COLO829 (cell line): ENCODE measurements at regions not wholly inside any gene's neighbourhood (a gene's known extent, or its start where the extent isn't known, plus 50 kb on each side); places are given as distances from the start of the nearest gene placed in this dataset.
"Not testable (repeated sequence)": the region's sequence is repeated elsewhere in the genome, so short reads cannot be mapped to it uniquely, and the experiment has no call there.

Experiments used
- DNase-seq: peaks from one replicate; pipeline ENCODE4 v3.0.0; 2012; ENCODE audit warnings: low spot score

DNA sequence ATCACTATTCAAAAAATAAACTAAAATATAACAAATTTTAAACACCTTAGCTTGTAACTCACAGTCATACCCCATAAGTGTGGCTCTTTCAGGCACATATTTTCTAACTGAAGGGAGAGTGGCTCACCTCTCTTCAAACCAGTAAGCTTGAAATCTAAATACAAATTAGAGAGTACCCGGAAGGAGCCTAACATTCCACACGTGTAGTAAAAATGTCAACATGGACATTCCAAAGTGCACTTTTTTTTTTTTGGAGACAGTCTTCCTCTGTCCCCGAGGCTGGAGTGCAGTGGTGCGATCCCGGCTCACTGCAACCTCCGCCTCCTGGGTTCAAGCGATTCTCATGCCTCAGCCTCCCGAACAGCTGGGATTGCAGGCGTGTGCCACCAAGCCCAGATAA lies 275.6 kb upstream of the ADGRL2 start:
- DNase-seq: no peak

DNA sequence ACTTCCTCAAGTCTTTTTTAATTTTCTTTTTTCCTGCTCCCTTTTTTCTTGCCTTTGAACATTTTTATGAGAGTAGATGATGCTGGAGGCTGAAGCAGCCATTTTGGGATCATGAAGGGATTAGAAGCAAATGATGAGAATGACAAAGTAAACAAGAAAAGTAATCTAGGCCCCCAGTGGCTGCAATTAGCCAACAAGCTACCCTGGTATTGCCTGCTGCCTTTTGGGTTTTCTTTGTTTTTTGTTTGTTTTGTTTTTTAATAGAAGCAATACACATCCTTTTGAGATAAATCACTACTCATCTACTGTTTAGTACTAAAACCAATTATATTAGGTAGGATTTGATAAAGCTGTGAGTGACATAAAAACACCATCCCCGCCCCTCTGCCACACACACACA lies 280.7 kb upstream of the ADGRL2 start:
- no peak for DNase-seq

DNA sequence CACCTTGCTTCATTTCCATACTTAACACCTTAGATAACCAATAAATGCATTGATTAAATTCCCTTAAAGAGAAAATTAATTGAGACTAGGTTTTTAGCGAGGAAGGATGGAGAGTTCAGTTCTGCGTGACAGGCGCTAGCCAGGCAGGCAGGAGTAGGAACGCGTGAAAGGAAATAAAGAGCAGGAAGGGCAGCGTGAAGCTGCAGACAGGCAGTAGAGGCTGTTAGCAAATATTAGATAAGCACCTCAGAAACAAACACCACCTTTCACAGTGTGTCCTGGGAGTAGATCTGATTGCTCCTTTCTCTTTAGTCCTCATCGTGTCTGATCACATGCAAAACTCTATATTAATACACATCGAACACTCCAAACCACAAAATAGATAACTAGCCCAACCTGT lies 282.7 kb upstream of the ADGRL2 start:
- DNase-seq: no peak

DNA sequence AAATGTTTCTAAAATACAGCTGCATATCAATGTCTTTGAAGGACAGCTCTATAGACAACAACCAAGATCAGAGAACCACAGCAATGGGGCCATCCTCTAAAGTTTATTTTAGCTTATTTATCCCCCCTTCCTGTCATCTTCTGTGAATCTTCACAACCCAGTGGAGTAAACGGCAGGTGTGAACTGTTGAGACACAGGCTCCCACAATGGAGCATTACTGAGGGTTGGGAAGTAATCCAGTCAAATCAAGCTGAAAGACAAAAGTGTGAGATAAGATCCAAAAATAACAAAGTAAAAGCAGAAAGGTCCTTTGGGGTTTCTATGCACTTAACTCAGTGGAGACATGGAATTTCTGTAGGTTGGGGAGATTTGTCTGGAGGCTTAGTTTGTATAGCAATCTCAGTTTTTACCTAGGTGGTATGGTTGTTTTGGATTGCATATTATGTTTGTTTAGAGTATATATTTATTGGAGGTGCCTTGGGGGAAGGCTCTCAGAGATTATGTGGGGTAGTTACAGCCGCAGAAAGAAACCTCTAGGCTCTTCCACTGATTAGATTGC lies 286.9 kb upstream of the ADGRL2 start:
- DNase-seq: no peak

DNA sequence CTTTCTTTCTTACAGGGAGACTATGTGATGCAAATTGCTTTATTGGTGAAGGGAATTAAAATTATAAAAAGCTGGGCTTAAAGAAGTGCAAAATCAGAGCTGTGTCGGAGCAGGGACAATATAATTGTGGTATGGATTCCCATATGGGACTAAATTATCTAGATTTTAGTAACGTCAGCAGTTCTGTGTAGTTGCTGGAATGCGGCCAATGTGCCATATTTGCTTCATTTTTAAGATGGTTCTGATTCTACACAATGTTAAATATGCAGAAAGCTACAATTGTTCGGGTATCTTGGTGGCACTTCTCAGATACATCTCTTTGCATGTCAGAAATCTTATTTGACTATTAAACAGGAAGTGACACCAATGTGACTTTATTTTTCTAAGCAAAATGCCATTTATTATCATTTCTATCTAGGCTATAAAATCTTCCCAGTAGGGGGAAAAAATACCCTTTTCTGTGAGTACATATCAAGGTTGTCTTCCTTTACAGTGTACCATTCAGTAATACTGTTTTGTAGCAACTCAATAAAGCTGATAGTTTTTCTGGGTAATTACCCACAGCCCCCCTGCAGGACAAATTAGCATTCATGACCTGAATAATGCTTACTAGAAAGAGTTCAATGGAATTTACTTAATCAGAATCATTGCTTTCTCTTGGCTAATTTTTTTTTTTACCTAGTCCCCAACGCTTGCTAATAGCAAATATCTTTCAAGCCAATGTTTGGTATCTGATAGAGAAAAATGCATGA lies 288.3 kb upstream of the ADGRL2 start:
- DNase-seq: no peak

DNA sequence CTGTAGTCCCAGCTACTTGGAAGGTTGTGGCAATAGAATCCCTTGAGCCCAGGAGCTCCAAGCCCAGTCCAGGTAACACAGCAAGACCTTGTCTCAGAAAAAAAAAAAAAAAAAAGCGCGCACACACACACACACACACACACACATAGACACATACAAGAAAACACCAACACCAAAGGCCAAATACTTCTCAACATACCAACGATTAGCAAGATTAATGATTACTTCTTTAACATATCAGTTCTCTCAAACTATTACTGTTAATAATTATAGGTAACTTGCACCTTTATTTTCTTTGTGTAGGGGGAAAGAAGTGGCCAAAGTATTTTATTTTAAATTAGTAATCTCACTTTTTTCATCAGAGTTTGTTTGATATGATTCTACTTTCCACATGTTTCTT lies 289.5 kb upstream of the ADGRL2 start:
- no peak for DNase-seq

DNA sequence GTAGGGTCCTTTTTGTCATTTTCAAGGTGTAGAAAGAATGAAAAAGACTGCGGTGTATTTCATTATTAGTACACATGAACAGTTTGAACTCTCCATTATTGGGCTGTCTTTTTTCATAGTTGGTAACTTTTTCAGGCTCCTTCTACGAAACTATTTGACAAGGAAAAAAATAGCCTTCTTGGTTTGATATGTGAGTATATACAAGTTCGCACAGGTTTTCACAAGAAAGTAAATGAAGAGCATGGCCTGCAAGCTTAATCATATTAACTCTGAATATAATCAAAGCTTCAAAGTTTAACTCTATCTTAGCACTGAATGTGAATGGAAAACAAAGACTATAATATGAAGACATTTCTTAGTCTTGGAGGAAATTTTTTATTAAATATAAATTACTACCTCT lies 290.0 kb upstream of the ADGRL2 start:
- no peak for DNase-seq

DNA sequence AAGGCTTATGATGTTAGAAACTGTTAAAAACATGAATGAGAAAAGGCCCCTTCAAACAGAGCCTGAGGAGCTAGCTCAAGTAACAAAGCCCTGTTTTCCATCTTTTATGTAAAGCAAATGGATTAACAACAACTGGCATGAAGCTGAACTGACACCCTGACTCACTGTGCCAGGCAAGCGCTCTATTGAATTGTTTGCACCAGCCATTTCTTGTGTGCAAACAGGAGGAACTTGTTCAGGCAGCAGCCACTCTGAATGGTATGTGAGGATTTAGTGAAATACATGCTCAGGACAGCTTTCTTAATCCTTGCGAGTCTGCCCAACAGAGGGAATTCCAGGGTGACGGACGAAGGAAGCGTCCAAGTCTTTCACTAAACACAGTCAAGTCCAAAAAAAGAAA lies 291.1 kb upstream of the ADGRL2 start:
- no peak for DNase-seq

DNA sequence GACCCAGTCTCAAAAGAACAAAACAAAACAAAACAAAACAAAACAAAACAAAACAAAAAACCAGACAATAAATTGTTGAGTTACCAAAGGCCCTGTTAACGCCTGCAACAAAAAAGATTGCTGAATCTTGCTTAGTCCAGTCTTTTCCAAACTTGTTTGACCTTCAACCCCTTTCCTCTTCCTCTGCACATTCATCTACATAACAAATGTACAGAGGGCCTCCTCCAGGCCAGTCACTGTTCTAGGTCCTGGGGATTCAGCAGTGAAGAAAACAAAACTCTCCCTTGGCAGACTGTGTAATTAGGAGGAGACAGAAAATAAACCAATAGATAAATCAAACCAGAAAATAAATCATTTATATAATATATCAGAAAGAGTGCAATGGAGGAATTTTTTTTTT lies 294.0 kb upstream of the ADGRL2 start:
- no peak for DNase-seq

DNA sequence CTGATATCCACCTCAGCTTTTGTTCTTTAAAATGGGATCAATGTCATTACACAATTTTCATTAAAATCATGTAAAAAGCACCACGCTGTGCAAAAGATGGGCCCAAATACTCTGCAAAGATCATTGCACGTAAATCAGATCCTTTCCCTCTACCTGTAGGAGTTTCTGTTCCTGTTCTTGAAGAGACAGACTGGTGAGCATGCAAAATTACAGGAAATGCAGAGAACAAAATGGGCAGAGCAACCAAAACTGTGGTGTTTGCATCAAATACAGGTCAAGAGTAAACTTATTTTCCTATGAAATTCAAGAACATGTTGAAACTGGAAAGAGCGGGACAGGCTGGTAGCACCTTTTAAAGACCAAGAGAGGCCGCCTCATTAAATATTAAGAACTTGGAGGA lies 294.9 kb upstream of the ADGRL2 start:
- no peak for DNase-seq

DNA sequence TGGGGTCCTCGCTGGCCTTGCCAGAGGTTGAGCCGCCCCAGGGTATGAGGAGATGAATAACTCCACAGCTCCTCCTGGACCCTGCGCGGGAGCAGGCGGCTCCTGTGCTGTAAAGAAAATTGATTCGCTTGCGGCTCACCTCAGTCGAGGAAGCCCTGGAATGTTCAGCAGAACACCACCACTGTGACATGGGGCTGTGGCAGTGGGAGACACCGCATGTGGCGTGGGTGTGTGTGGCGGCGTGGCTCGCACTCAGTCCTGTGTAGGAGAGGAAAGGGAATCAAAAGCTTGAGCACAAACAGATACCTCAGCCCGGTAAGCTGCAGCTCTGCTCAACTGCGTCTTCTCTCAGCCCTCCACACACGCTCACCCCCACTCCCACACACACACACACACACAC lies 295.9 kb upstream of the ADGRL2 start:
- not testable (repeated sequence) for DNase-seq

DNA sequence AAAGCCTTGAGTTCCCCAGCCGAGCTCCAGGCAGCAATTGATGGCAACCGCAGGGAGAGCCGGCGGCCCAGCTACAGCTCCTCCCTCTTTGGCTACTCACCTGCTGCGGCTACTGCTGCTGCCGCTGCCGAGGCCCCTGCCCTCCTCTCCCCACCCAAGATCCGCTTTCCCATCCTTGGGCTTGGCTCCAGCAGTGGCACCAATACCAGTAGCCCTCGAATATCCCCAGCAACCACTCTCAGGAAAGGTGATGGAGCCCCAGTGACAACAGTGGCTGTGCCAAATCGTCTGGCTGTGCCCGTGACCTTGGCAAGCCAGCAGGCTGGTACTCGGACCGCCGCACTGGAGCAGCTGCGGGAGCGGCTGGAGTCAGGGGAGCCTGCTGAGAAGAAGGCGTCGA lies 298.0 kb upstream of the ADGRL2 start:
- DNase-seq: not testable (repeated sequence)

DNA sequence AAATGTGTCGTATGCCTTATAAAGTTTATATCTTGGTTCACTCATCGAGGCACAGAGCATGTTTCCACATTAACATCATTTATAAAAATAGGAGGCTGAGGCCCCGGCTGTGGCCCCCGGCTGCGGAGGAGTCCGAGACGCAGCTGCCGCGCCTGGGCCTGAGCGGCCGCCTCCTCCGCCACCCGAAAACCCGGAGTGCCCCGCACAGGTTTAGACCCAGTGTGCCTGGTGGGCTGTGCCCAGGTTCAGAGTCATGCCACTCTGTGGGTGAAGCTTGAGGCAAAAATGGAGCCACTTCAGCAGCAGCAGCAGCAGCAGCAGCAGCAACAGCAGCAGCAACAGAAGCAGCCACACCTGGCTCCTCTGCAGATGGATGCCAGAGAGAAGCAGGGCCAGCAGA lies 299.2 kb upstream of the ADGRL2 start:
- not testable (repeated sequence) for DNase-seq

DNA sequence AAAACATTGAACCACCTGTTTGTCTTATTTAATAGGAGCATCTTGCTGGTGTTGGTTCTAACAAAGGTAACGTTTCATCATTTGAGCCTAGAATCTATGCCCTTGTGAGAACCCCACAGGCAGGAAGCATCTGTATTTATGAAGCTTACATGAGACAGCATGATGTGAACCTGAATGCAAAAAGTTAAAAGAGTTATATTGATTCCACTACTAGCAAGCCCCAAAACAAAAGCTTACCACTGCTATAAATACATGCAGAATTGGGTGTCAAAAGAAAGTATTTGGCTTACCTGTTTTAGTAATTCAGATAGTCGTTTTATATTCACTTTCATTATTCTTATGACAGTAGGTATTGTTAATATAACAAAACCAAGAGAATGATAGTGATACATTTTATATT lies 301.2 kb upstream of the ADGRL2 start:
- no peak for DNase-seq

DNA sequence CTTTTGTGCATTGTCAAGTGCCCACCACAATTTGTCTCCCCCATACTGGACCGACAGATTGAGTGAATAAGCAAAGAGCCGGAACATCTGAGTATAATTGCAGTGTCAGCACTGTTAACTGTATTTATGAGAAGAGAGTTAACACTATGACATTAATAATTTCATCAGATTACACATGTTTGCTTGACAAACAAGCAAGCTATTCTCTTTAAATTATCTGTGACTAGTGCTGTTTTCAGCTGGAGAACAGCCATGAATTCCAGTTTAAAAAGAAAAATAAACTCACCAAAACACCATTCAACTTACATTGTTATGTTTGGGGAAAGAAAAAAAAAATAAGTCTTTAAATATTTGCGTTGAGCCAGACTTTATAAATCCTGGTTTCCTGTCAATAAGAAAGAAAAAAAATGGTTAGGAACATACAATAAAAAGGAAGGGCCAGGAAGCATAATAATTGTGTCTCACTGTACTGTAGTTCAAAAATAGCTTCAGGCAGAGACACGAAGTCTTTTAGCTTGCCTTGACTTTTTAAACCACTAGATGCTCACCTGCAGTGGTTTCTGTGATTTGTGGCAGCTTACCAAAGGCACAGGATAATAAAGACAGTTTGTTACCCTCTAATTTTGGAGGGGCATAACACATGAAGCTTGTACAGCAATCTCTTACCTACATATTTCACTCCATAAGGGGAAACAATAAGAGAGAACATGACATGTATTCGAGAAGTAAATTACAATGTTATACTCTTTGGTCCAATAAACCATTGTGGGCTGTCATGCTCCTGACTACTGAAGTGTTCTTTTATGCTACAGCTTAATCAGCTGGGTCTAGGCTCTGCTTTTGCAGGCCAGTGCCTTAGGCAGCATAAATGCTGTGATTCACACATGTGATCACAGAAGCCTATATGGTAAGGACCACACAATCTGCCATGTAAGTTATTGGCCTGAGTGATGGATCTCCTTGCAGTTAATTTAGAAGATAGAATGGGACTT lies 302.0 kb upstream of the ADGRL2 start:
- DNase-seq: no peak

DNA sequence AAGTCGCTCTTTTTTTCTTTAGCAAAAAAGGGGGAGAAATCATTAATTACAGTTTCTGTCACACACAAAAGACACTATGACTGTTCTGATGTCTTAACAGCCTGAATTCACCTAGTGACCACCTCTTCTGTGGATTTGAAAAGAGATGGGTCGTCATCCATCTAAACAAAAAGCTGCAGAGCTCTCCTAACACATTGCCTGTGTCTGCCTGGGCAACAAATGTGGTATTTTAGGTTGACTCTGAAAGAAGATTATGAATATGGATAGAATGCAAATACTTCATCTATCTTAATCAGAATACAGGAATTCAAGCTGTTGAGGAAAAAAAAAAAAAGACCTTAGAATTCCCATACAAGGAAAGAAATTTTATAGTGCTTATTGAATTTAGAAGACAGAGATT lies 304.4 kb upstream of the ADGRL2 start:
- DNase-seq: no peak

DNA sequence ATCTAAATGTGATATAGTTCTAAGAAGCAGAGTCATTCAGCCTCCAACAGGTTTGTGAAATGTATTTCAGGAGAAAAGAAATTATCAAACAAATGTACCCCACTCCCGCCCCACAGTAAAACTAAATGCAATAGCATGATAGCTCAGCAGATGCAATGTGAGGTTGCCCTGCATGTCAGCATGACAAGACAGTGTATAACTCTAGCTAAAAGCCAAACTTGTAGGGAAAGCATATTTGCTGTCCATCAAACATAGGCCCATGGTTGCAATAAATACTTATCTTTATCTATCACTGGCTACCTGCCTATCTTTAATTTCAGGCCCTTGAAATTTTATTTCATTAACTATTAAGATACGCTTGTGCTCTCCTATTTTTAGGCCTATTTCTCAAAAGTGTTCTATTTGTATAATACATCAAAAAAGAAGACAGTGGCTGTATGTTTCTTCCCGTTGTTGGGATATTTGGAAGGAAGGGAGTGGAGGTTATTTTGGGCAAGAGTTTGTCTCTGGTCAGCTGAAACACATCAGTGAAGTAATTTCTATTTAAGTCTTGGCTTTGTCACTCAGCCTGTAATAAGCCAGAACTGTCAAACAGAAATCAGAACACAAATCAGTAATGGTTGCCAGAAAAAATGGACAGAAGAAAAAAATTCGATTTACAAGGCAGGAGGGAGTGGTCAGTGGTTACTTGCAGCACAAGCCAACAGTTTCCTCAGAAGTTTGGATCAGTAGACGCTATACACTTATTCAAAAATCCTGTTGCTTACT lies 307.4 kb upstream of the ADGRL2 start:
- no peak for DNase-seq

DNA sequence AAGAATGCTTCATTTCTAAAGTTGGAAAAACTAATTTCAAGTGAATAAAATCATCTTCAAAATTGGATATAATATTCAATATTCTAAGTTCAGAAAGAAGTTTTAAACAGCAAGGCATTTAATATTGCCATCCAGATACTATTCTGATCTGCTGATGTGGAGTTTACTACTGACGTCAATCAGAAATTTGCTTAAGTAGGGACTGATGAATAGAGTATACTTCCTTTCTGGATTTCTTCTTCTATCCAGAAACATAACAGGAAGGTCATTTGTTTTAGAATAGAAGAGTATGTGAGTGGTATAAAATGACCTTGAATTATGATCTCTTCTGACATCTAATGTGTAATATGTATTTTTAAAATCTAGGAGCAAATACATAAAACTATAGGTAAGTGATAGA lies 308.1 kb upstream of the ADGRL2 start:
- no peak for DNase-seq

DNA sequence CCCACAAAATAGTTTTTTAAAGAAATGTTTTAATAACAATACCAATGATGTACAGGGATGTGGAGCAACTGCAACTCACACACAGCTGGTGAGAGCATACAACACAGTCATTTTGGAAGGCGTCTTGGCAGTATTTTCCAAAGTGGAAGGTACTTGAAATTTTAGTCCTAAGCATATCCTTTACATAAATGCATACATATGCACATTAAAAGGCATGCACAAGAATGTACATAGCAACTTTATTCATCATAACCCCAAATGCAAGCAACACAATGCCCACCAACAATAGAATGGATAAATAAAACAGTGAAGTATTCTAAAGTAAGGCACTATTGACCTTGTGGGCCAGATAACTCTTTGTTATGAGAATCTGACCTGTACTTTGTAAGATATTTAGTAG lies 310.1 kb upstream of the ADGRL2 start:
- no peak for DNase-seq

DNA sequence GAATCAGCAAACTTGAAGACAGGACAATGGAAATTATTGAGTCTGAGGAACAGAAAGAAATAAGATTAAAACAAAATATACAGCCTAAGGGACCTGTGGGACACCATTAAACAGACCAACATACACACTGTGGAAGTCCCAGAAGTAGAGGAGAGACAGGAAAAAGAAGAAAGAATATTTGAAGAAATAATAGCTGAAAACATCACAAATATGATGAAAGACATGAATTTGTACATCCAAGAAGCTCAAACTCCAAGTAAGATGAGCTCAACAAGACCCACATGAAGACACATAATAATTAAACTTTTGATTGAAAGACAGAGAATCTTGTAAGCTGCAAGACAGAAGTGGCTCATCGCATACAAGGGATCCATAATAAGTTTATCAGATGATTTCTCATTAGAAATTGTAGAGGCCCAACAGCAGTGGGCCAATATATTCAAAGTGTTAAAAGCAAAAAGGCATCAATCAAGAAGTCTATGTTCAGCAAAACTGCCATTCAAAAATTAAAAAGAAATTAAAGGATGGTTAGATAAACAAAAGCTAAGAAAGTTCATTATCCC lies 311.3 kb upstream of the ADGRL2 start:
- no peak for DNase-seq

DNA sequence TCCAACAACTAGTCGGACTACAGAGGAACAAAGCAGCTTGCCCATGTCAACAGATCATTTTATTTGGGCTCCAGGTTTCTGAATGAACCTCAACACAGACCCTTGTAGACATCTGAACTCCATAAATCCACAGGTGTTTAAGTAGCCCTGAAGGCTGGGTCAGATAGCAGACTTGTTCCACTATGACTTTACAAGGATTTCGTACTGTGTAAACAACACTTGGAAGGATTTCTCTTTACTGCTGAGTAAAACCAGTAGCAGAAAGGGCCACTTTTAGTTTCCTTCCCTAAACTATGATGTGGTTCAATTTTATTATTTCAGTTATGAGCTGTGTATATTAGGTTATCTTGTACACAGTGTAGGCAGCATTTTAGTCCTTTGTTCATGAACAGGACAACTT lies 316.4 kb upstream of the ADGRL2 start:
- DNase-seq: no peak

DNA sequence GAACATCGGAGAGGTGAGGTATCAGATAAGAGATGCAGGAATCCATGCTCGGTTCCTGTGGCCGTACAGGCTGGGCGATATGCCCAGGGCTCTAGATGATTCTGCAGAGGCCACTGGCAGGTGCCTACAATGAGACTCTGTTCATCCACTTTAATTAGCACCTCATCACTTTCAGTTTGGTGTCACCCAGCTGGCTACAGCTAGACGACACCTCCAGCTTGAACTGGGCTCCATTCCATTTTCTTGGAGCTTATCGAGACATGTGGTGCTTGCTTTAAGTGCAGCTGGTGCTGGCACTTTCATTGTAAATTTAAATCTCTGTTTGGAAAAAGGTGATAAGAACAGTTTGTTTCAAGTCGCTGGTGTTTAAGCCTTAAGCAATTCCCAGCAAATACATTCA lies 322.5 kb upstream of the ADGRL2 start:
- DNase-seq: no peak
